ENCODE measurements at regions not wholly inside any gene's neighbourhood (a gene's known extent, or its start where the extent isn't known, plus 50 kb on each side); places are given as distances from the start of the nearest gene placed in this dataset.

DNA sequence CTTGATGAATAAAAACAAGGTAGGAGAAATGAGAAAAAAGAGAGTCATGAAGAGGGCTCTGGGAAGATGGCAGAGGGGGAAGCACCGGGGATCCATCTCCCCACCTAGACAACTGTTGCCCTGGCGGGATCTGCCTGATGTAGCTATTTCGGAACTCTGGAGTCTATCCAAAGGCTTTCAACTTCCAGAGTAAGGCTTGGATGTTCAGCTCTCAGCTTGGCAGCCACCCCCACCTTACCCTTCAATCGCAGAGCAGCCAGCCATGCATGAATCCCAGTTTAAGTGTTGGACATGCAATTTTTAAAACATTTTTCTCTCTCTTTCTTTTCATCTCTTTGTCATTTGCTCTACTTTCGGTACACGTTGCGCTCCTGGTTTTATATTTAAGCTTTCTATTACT lies 275.9 kb upstream of the EXOC2 start:
- H3K4me3 Mint-ChIP-seq (ENCODE audit: low read depth, unreplicated experiment), result no peak overlapping the region
- no peak for DNase-seq
- TF ChIP-seq, protein P1, sequence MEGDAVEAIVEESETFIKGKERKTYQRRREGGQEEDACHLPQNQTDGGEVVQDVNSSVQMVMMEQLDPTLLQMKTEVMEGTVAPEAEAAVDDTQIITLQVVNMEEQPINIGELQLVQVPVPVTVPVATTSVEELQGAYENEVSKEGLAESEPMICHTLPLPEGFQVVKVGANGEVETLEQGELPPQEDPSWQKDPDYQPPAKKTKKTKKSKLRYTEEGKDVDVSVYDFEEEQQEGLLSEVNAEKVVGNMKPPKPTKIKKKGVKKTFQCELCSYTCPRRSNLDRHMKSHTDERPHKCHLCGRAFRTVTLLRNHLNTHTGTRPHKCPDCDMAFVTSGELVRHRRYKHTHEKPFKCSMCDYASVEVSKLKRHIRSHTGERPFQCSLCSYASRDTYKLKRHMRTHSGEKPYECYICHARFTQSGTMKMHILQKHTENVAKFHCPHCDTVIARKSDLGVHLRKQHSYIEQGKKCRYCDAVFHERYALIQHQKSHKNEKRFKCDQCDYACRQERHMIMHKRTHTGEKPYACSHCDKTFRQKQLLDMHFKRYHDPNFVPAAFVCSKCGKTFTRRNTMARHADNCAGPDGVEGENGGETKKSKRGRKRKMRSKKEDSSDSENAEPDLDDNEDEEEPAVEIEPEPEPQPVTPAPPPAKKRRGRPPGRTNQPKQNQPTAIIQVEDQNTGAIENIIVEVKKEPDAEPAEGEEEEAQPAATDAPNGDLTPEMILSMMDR (IDR thresholded peaks at IDR 0.05; ENCODE audit: unreplicated experiment), result no peak
- intact Hi-C loops (cut with micrococcal nuclease; ENCODE audit: unreplicated experiment), result no loop called here
- no peaks in the 10 kb centered on the region for H3K9me3 Mint-ChIP-seq (ENCODE audit: low read depth, unreplicated experiment)
- no peaks in the 10 kb centered on the region for H3K27me3 Mint-ChIP-seq (ENCODE audit: unreplicated experiment)
- no peaks in the 10 kb centered on the region for H3K36me3 Mint-ChIP-seq (ENCODE audit: insufficient read depth, unreplicated experiment)
- BruUV-seq (replicated peaks), result no TSS peak
- H3K4me1 Mint-ChIP-seq (ENCODE audit: low read depth, unreplicated experiment), result no peaks in the 10 kb centered on the region
- H3K27ac Mint-ChIP-seq (ENCODE audit: unreplicated experiment), result no peak overlapping the region
- CTCF ChIA-PET, result no interaction called here

DNA sequence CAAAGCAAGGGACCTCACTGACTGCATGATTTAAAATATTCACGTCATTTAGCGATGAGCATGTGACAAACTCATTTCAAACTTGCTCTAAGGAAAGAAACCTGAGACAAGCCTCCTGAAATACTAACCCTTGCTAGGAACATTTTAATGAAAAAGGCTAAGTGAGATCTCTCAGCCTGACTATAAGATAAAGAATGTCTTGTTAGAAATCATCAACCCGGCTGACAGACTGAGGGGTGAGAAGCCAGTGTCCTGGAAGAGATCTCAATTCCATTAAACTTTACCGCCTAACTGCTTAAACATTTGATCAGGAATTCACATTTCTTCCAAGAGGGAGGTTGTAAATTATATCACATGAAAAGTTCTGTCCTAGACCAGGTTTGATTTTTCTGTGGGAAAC lies 274.8 kb upstream of the EXOC2 start:
- no TSS peak for BruUV-seq (replicated peaks)
- CTCF ChIA-PET, result no interaction called here
- Mint-ChIP-seq H3K4me1 (ENCODE audit: low read depth, unreplicated experiment) (no peaks in the 10 kb centered on the region), H3K4me3 (ENCODE audit: low read depth, unreplicated experiment) (no peak overlapping the region), H3K36me3 (ENCODE audit: insufficient read depth, unreplicated experiment) (no peaks in the 10 kb centered on the region), H3K9me3 (ENCODE audit: low read depth, unreplicated experiment) (no peaks in the 10 kb centered on the region), H3K27me3 (ENCODE audit: unreplicated experiment) (no peaks in the 10 kb centered on the region), H3K27ac (ENCODE audit: unreplicated experiment) (no peak overlapping the region)
- DNase-seq, result no peak
- intact Hi-C loops (cut with micrococcal nuclease; ENCODE audit: unreplicated experiment), result no loop called here
- TF ChIP-seq, protein P1 (IDR thresholded peaks at IDR 0.05; ENCODE audit: unreplicated experiment), result no peak

DNA sequence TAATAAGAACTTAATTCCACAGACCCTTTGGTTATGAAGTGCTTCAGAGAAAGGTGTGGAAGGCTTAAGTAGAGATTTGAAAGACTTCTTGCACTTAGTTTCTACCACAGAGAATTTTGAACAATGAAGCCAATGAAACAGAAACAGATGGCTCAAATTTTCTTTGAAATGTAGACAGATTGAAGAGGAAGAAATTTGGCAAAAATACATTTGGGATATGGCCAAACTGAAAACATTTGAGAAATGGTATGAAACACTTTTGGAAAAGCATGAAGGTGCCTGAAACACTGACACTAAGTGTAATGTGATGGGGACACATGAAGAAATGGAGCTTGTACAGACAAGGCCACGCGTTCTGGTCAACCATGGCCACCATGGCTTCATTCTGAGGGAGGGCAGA lies 272.4 kb upstream of the EXOC2 start:
- TF ChIP-seq, protein P1 (IDR thresholded peaks at IDR 0.05; ENCODE audit: unreplicated experiment), result no peak
- CTCF ChIA-PET, result no interaction called here
- no peaks in the 10 kb centered on the region for H3K4me1 Mint-ChIP-seq (ENCODE audit: low read depth, unreplicated experiment)
- no peaks in the 10 kb centered on the region for H3K36me3 Mint-ChIP-seq (ENCODE audit: insufficient read depth, unreplicated experiment)
- intact Hi-C loops (cut with micrococcal nuclease; ENCODE audit: unreplicated experiment), result no loop called here
- no peaks in the 10 kb centered on the region for H3K27me3 Mint-ChIP-seq (ENCODE audit: unreplicated experiment)
- no peak overlapping the region for H3K27ac Mint-ChIP-seq (ENCODE audit: unreplicated experiment)
- no peak overlapping the region for H3K4me3 Mint-ChIP-seq (ENCODE audit: low read depth, unreplicated experiment)
- no peak for DNase-seq
- H3K9me3 Mint-ChIP-seq (ENCODE audit: low read depth, unreplicated experiment), result no peaks in the 10 kb centered on the region
- no TSS peak for BruUV-seq (replicated peaks)

DNA sequence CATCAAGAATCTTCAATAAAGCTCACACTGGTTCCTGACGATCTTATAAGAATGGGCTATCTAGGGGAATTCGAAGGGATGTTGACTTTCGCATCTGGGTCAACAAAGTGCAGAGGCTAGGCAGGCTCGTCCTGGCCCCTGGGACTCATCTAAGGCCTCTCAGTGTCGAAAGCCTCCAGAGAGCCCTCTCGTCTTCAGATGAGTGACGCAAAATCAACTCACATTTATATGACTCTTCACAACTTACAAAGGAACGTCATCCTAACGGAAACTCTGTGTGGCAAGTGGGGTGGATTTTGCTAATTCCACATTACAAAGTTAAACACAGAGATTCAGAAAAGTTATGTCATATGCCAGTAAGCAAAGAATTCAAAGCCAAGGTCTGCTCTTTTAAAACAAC lies 270.5 kb upstream of the EXOC2 start:
- no peaks in the 10 kb centered on the region for H3K36me3 Mint-ChIP-seq (ENCODE audit: insufficient read depth, unreplicated experiment)
- H3K27me3 Mint-ChIP-seq (ENCODE audit: unreplicated experiment), result no peaks in the 10 kb centered on the region
- CTCF ChIA-PET, result no interaction called here

More for the DNA sequence above, 270.5 kb upstream of the EXOC2 start:
- BruUV-seq (replicated peaks), result no TSS peak
- no peaks in the 10 kb centered on the region for H3K4me1 Mint-ChIP-seq (ENCODE audit: low read depth, unreplicated experiment)
- no peak overlapping the region for H3K4me3 Mint-ChIP-seq (ENCODE audit: low read depth, unreplicated experiment)
- TF ChIP-seq, protein P1 (IDR thresholded peaks at IDR 0.05; ENCODE audit: unreplicated experiment), result no peak
- no peaks in the 10 kb centered on the region for H3K9me3 Mint-ChIP-seq (ENCODE audit: low read depth, unreplicated experiment)
- no peak for DNase-seq
- H3K27ac Mint-ChIP-seq (ENCODE audit: unreplicated experiment), result no peak overlapping the region
- intact Hi-C loops (cut with micrococcal nuclease; ENCODE audit: unreplicated experiment), result no loop called here
